Right ventricle myocardium superior (tissue), 1 donor: ENCODE measurements at regions not wholly inside any gene's neighbourhood (a gene's known extent, or its start where the extent isn't known, plus 50 kb on each side); places are given as distances from the start of the nearest gene placed in this dataset.

ENCODE experiments used
- ATAC-seq: fragments of 200-7000 bp; cut with Tn5 transposase; one replicate; pipeline ENCODE4 v1.9.1; 2020; ENCODE audit warnings: mild to moderate bottlenecking; ENCODE audit not compliant: poor library complexity
- DNase-seq: peaks from one replicate; pipeline ENCODE4 v3.0.0-alpha.2; 2020
- intact Hi-C: fragments of 100-400 bp; cut with DNase I; formaldehyde crosslinking; loops from one replicate; pipeline ENCODE4 v1.11.2; 2022
- donor health status: DM: no; HTN: yes; CAD: no; lungs with severe emphysema.

DNA sequence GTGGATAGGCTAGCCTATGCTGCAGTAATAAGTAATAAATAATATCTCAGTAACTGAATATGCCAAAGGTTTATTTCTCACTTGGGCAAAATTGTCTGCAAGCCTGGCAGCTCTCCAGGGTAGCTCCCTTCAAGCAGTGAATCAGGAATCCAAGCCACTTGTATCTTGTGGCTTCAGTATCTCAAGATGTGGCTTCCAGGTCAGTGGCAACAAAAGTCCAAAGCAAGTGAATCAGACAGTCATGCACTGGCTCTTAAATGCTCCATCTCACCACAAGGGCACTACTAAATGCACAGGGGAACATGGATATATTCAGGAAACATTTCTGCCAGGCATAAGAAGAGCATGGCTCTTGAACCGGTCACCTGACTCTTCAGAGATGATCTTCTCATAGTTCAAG is 126.3 kb downstream of the KCTD12 start:
- no peak for ATAC-seq
- no peak for DNase-seq
- intact Hi-C loops: no loop called here

DNA sequence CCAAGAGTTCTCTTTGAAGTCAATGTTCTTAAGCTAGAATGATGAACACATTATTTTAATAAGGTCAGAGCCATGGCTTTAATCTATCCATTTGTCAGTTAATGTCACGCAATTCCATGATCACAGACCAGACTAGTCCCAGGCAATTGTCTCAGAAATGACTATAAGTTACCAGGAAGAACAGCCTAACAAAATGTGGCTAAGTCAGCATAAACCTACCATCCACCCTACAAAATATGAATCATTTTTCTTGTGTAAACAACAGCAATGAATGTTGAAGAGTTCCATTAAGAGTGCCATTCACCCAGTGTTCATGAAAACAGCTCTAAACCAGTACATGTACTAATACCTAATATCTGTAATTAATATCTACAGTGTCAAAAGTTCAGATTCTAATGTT is 127.5 kb downstream of the KCTD12 start:
- ATAC-seq (no peak), DNase-seq (no peak)
- intact Hi-C loops: no loop called here

DNA sequence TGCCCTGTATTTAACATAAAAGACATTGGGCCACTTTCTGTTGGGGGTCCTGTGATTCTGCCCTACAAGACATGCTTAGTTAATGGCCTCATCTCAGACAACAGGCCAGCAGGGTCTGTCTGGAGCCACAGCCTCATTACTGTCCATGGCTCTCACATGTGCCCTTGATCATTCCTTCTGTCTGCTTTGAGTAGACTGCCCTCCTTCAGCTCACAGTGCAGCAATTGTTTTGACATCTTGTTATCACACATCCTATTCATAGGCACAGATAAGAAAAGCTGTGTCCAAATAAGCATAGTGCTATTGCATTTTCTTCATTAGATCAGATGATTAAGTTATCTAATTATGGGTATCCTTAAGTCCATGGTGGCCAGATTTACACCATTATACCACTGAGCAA is 127.9 kb downstream of the KCTD12 start:
- DNase-seq (no peak), ATAC-seq (no peak)
- intact Hi-C loops: no loop called here

DNA sequence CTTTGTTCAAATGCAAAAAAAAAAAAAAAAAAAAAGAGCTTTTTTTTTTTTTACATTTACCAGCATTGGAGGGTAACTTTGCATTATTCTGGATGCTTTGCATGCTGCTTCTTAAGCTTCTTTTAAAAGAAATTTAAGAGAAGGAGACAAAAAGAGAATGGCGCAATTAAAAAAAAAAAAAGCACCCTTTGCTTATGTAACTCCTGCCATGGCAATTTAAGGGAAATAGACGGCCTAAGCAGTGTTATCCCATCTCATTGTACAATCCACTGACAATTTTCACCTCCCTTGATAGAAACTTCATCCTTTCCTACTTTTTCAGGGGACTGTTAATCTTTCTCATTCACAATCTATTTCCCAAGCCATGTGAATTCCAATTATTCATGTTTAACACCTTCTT is 129.8 kb downstream of the KCTD12 start:
- DNase-seq: no peak
- no peak for ATAC-seq
- intact Hi-C loops: no loop called here

DNA sequence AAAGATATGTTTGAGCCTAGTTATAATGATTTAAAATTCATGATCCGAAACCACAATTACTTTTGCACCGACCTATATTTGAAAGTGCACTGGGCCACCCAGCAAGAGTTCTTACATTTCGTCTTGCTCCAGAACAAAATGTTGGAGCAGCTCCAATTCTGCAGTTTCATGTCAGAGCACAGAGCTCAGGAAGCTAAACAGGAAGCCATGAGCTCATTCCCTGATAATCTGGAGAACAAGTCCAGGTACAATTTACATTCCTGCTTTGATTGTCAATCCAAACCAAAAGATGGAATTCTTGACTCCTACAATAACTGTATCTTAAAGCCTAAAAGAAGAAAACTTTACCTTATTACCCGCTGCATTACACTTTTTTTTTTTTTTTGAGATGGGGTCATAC is 131.8 kb downstream of the KCTD12 start:
- intact Hi-C loops: no loop called here
- DNase-seq: no peak
- ATAC-seq: peak; percentile 57

DNA sequence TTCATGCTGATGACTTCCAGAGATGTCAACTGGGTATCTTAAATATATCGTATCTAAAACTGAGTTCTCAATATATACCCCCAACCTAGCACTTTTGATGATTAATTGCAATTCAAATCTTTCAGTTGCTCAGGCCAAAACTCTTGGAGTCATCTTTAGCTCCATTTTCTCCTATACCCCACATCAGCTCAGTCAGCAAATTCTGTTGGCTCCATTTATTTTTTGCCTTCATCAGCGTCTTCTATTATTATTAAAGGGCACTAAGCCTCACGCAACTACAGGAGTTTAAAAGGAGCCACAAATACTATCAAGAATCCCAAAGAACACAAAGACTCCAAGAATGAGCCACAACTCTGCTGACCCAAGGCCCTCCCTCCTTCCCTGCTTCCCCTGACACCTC is 134.9 kb downstream of the KCTD12 start:
- ATAC-seq (no peak), DNase-seq (no peak)
- intact Hi-C loops: no loop called here

DNA sequence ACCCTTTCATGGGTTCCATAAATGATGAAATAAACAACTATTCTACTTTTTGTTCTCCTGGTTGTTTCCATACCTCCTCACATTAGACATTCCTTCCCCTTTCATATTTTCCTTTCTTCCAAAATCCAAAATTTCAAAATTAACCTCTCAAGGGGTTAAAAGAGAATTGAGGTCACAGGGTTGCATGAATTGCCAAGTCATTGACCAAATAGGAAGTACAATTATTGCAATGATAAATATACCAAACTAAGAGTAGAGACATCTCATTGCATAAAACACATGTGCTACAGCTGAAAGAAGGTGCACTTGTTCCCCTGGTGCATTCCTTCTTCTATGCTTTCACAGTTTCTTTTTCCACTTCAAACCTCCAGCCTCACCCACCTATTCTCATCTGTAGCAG is 136.1 kb downstream of the KCTD12 start:
- intact Hi-C loops: no loop called here
- ATAC-seq (no peak), DNase-seq (no peak)

DNA sequence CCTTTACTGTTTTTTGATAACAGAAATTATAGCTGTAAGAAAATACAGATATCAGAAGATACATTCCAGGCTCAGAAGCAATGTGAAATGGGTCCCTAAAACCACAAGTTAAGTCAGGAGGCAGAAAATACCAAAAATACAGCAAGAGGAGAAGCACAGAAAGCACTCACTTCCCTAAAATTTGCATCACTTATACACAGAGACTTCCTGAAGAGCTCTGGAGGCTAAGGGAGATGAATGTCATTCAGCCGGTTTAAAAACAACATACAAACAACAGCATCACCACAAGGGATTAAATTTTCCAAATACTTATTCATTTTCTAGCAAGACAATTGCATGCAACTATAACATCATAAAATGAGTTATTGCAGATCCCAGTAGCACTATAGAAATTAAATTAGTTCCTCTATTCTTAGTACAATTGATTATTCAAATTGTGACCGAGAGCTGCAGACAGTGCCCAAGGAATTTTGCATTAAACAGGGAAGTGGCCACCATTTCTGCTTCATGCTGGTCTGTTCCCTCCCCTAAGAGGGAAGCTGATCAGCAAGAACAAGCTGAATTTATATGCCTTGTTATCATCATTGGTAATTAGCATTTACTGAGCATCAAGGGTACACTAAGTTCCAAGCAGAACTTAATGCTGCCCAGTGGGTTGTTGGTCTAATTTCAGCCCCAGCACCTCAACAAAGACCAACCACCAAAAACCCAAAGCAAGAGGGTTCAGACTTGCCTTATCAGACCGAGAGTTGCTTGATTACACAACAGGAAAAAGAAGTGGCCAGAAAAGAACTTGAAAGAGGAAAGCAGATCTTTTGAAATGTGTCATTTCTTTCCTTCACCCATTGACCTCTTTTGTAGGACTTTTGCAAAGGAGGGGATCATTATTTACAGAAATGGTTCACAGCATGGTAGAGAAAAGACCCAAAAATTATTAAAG is 140.7 kb downstream of the KCTD12 start:
- peak; percentile 68 for ATAC-seq

DNA sequence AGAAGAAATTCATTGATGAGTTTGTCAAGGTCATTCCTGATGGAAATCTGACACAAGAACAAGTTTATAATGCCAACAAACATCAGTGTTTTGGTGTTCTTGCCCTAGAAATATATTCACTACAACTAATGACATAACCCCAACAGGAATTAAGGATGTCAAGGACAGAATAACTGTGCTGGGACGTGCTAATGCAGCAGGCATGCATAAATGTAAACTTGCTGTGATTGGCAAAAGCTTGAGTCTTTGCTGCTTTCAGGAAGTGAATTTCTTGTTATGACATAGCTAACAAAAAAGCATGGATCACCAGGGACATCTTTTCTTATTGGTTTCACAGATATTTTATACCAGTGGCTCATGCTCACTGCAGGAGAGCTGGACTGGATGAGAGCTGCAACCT is 144.6 kb downstream of the KCTD12 start:
- DNase-seq: no peak
- ATAC-seq: no peak
- intact Hi-C loops: no loop called here

More for the DNA sequence above, 140.7 kb downstream of the KCTD12 start:
- intact Hi-C loops: no loop called here
- DNase-seq: no peak

DNA sequence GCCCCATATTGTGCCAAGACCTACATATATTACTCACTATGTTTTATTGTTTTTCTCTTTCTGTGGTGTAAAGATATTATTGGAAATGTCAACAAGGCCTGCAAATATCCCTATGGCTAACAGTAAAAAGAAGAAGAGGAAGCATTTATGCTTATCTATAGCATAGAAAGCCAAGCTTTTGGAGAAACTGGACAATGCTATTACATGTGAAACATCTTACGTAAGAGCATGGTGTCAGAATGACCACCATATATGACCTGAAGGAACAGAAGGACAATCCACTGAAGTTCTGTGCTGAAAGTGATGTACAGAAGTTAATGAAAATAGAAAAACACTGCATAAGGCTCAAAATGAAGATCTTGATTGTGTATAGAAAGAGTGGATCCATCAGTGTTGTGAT is 145.2 kb downstream of the KCTD12 start:
- DNase-seq: no peak
- ATAC-seq: no peak
- intact Hi-C loops: no loop called here

DNA sequence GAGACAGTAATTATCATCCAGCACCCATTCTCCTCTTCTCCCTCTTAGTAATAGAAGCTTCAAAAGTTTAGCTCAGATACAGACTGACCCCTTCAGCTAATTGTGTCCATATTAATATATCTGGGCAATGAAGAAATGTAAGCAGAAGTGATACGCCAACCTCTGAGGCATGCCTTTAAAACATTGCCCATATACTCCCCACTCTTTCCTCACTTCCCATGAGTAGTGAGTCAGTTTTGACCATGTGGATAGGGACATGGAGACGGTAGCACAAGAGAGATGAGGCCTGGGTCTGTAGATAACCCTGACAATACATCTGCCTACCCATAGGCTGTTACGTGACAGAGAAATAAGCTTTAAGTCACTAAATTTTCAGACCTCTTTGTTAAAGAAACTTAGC is 147.6 kb downstream of the KCTD12 start:
- intact Hi-C loops: no loop called here
- ATAC-seq (no peak), DNase-seq (no peak)

DNA sequence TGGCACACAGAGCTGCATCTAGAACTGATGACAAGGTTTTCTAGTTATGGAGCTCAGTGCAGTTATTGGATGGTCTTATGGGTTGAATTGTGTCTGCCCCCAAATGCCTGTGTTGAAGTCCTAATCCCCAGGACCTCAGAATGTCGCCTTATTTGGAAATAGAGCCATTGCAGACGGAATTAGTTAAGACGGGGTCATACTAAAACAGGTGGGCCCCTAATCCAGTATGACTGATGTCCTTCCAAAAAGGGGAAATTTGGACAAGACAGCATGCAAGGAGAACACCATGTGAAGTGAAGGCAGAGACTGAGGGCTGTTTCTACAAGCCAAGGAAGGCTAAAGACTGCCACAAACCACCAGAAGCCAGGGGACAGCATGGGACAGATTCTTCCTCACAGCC is 148.7 kb downstream of the KCTD12 start:
- ATAC-seq (no peak), DNase-seq (no peak)
- intact Hi-C loops: no loop called here

DNA sequence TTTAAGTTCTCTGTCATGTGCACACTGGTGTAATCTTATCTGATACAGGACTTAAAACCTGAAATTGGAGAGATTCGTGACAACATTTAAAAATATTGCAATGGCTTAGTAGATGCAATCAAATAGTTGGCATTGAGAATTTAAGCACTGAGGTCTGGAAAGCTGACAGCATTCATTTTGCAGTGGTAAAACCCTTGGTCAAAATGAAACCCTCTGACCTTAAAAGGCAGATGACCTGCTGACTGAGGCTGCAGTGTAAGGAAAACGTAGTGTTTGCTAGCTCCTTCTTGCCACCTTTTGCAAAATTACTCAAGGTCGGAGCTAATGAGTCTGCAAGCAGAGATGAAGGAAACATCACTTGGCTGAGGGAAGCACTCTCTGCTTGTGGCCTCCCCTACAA is 150.6 kb downstream of the KCTD12 start:
- DNase-seq: no peak
- no peak for ATAC-seq
- intact Hi-C loops: no loop called here

DNA sequence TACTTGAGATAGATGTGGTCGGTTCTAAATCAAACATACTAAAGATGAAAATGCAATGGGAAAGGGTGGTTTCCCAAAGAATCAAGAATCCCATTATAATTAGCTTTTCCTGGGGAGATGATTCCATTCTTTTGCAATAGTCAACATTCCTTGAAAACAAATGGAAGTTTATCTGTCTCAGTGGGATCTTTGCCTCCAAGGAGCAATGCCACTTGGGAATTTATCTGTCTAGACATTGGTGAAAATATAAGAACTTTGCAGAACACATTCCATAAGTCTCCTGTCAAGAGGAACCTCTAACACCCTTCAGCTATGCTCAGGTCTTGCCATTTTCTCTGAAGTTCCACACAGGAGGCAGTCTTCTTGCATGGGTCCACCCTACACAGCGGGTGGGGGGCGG is 152.5 kb downstream of the KCTD12 start:
- intact Hi-C loops: no loop called here
- DNase-seq: no peak
- no peak for ATAC-seq

DNA sequence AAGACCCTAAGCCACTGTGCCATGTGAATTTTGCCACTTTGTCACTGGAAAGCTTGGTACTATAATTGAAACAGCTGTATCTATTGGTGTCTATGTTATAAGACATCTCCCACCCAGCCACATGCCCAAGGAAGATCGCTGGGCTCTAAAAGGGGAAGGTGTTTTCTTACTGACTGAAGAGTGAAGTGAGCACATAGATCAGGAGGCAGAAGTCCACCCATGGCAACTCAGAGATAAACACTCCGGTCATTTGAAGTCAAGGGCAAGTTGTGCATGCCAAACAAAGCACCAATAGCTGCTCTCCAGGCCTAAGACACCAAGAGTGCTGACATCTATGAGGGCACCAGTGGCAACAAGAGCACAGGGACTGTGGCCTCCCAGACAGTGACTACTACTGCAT is 153.8 kb downstream of the KCTD12 start:
- DNase-seq (no peak), ATAC-seq (no peak)
- intact Hi-C loops: no loop called here

DNA sequence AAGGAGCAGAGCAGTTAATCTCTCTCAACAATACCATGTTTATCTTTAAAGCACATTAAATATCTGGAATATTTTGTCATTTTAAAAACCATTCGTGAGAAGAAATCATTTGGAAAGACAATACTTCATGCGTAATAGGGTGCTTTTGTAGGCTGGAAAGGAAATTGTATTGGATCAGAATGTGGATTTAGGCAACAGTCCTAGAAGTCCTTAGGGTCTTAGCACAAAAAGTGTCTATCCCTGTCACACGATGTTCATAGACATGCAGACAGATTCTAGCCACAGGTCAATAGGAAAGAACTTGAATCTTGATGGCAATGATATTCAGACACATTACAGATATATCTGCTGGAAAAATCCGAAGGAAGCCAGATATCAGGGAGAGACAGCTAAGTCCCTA is 156.0 kb downstream of the KCTD12 start:
- intact Hi-C loops: no loop called here
- DNase-seq (no peak), ATAC-seq (no peak)

DNA sequence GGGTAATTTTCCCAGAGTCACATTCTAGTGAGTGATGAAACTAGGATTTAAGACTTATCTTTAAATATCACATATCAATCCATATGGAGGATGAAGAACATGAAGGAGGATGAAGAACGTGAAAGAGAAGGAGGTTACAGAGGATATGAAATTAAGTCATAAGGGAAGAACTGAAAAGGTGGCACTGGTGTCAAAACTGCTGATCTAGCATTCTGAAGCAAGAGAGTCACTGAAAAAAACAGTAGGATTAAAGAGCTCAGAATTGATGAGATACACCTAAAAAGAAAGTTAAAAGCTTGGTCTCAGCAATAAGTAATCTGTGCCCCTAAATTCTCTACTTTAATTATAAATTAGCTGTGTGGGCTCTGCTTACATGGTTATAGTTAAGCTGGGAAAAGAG is 156.5 kb downstream of the KCTD12 start:
- no peak for ATAC-seq
- no peak for DNase-seq
- intact Hi-C loops: no loop called here

DNA sequence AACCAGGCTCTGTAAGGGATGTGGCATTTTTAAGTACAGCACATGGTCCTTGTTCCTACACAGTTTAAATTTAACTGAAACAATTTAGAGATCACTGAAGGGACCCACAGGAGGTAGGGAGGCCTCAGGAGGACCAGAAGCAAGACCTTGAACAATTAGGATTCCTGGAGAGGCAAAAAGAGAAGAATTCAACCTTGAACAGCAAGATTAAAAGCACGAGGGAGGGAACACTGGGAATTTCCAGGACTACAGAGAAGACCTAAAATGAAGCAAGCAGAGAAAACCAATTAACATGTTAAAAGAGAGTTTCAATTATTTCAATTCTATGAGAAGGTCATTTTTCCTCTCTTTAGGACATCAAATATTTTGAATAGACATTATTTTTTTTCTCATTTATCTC is 160.3 kb downstream of the KCTD12 start:
- DNase-seq (no peak), ATAC-seq (no peak)
- intact Hi-C loops: no loop called here

DNA sequence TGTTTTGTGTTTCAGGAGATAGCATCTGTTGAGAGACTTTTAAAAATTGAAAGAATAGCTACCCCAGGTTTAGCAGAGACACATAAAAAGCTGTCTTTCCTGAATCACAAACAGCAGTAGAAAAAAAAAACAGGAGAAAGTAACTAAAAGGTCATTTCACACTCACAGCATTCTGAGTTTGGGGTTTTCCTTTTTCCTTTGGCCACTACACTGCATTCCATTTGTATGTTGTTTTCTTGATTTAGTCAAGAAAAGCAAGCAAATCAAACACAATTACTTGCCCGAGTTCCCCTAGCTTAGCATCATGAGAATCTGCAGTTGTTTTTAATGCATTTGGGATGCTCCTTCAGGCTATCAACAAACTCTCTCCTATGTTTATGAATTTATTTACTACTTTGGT is 161.0 kb downstream of the KCTD12 start:
- intact Hi-C loops: no loop called here

DNA sequence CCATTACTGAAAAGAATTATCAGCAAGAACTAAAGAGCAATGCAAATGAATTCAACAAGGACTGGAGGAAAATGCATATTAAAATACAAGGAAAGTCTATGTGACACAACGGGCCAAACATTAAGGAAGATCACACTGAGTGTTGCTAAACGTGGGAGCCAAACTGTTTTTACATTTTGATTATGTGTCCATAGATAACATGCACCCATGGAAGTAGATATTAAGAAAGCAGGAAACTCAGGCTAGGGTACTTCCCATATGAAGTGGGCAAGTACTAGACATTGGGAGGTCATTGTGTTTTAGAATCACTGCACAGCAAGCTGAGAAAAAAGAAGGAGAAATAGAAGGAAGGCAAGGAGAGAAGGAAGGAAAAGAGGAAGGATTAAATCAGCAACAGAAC is 161.8 kb downstream of the KCTD12 start:
- DNase-seq (no peak), ATAC-seq (no peak)
- intact Hi-C loops: no loop called here

More for the DNA sequence above, 161.0 kb downstream of the KCTD12 start:
- ATAC-seq (no peak), DNase-seq (no peak)
